Astrocyte of the cerebellum (primary cell): ENCODE measurements at regions not wholly inside any gene's neighbourhood (a gene's known extent, or its start where the extent isn't known, plus 50 kb on each side); places are given as distances from the start of the nearest gene placed in this dataset.

Experiments used
- DNase-seq: peaks from one replicate; pipeline ENCODE4 v3.0.0-alpha.2; 2011; ENCODE audit warnings: low read depth
- H3K4me3 ChIP-seq: 2 replicates; pipeline ENCODE4 v1.5.1; 2011; ENCODE audit warnings: mild to moderate bottlenecking, low read depth, low read length, moderate library complexity
- in situ Hi-C: cut with HindIII; loops from 2 replicates; pipeline ENCODE4 v1.10.0; 2017; ENCODE audit warnings: low sequenced_read_pairs
- TF ChIP-seq, protein P1 (sequence below): IDR thresholded peaks from 2 replicates; pipeline ENCODE4 v1.5.1; 2012; ENCODE audit warnings: low read length, low read depth, moderate library complexity, mild to moderate bottlenecking; ENCODE audit errors: missing control alignments

DNA sequence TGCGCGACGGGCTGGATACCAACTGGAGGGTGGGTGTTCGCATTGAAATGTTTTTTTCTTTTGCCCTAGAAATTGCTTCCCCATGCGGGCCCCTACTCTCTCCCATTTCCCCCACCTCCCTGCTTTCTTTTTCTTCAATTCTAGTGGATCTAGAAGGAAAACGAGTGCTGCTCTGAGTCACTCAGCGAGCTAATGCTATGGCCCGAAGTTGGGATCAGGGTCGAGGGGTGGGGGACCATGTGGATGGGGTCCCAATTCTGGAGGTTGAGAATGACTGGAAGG lies 71.5 kb downstream of the SOX4 start:
- no peak for DNase-seq
- peak overlapping the region; percentile 68 for H3K4me3 ChIP-seq
- TF ChIP-seq, protein P1, sequence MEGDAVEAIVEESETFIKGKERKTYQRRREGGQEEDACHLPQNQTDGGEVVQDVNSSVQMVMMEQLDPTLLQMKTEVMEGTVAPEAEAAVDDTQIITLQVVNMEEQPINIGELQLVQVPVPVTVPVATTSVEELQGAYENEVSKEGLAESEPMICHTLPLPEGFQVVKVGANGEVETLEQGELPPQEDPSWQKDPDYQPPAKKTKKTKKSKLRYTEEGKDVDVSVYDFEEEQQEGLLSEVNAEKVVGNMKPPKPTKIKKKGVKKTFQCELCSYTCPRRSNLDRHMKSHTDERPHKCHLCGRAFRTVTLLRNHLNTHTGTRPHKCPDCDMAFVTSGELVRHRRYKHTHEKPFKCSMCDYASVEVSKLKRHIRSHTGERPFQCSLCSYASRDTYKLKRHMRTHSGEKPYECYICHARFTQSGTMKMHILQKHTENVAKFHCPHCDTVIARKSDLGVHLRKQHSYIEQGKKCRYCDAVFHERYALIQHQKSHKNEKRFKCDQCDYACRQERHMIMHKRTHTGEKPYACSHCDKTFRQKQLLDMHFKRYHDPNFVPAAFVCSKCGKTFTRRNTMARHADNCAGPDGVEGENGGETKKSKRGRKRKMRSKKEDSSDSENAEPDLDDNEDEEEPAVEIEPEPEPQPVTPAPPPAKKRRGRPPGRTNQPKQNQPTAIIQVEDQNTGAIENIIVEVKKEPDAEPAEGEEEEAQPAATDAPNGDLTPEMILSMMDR = no peak
- in situ Hi-C loops = no loop called here

DNA sequence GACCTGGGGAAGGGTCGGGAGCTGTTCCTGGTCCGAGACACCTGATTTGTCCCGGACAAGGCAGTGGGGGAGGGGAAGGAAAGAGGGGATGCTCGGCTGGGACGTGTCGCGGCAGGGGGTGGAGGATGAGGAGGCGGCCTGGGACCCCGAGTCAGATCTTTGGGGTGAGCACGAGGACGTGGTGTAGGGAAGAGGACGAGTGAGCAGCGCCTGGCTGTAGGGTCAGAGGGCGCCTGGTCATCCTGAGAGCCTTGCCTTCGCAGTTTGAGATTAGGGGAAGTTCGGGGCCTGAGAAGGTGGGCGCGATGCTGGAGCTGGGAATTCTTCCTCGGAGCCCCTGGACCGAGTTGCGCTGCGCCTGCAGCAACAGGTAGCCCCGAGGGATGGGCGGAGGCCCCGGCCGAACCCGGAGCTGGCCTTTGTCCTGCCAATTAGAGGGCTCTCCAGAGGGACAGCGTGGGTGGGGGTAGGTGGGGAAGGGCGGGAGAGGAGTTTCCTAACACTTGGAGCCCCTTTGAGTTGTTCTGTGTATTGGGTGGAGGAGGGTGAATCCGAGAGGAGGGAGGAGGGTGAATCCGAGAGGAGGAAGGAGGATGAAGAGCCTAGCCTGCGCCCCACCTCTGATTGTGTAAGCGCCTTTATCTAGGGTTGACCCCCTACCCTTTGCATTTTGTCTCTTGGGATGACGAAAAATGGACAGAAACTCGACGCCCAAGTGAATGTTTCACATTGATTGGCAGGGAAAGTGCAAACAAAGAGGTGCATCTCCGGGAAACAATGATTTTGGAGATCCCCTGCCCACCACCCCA lies 72.0 kb downstream of the SOX4 start:
- TF ChIP-seq, protein P1 = no peak
- DNase-seq = no peak
- H3K4me3 ChIP-seq = peak overlapping the region; percentile 68
- in situ Hi-C loops = no loop called here

DNA sequence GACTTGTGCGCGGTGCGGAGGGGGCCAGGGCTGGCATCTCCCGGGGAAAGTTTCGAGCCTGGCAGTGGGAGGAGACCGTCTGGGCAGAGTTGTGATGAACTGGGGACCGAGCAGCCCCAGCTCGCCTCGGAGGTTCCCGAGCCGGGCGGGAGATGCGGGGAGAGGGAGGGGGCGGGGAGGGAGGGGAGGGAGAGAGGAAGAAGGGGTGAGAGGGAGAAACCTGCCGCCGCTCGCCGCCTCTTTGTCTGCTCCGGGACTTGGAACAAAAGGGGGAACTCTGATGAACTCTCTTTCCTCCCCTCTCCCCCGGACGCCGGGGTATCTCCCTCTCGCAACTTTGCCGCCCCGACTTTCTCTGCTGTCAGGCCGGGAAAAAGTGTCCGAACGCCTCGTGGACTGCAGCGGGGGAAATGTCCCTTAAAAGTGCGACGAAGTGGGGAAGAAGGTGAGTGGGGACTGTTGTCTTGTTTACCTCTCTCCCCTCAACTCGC lies 72.7 kb downstream of the SOX4 start:
- peak overlapping the region; percentile 68 for H3K4me3 ChIP-seq
- DNase-seq = no peak
- TF ChIP-seq, protein P1 = no peak
- in situ Hi-C loops = no loop called here

DNA sequence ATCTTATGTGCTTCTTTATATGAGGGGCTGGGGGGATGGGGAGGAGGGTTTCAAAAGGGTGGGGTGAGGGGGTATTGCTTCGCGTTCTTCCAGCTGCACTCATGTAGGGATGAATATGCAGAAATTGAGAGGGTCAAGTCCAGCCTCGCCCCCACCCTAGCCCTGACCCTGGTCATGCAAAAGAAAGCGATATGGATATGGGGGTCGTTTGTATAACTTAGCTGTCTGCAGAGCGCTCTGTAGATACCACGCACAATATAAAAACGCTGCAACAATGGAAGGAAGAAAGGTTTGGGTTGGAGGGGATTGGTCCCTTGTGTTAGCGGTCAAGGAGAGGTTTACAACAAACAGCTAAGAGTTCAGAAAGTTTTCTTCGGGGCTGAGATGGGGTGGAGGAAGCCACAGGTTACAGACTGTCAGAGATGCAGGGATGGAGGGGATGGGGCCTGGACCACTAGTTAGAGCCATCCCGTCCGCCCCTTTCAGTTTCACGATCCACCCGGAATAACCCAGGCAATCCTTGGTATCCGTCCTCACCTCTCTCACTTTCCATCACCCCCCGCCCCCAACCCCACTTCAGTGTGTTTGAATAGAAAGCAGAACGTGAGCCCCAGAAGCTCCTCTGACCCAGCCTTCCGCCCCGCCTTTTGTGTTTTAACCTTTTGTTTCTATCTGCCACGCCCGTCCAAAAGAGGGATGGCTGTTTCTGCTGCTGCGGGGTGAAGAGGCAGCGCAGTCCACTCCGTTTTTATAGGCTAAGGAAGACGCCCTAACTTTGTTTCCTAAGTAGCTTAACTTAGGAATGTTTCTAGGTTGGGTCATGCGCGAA lies 73.5 kb downstream of the SOX4 start:
- in situ Hi-C loops = no loop called here
- TF ChIP-seq, protein P1 = no peak
- DNase-seq = no peak
- H3K4me3 ChIP-seq = peak overlapping the region; percentile 68

DNA sequence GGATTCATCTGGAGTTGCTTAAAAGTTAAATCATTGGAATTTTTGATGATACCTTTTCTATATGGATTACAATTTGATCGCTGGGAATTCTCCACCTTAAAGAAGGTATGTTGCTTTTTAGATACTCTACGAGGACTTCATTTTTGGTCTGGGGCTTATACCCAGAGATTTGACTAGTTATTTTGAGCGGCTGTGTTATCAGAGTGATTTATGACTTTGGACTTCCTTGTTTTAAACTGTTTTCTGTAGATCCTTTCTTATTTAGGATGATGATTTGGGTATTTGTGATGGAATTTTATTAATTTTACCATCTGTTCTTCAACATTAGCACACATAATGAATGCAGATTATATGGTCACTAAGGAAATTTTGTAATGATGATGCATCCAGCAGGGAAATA lies 75.2 kb downstream of the SOX4 start:
- no peak for DNase-seq
- TF ChIP-seq, protein P1 = no peak
- in situ Hi-C loops = no loop called here
- H3K4me3 ChIP-seq = no peak overlapping the region

DNA sequence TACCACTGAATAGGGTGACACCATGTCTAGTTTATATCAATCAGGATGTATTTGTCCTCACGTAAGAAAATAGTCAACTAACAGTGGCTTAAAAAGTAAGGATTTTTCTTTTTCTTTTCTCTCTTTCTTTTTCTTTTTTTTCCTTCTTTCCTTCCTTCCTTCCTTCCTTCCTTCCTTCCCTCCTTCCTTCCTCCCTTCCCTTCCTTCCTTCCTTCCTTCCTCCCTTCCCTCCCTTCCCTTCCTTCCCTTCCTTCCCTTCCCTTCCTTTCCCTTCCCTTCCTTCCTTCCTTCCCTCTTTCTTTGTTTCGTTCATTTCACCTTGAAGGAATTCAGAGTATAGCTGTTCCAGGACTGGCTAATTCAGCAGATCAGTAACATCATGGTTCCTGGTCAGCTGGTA lies 83.2 kb downstream of the SOX4 start:
- in situ Hi-C loops = no loop called here
- H3K4me3 ChIP-seq = no peak overlapping the region
- DNase-seq = no peak
- TF ChIP-seq, protein P1 = no peak
